H1 (cell line): ENCODE measurements at regions not wholly inside any gene's neighbourhood (a gene's known extent, or its start where the extent isn't known, plus 50 kb on each side); places are given as distances from the start of the nearest gene placed in this dataset.
"Not testable (repeated sequence)": the region's sequence is repeated elsewhere in the genome, so short reads cannot be mapped to it uniquely, and the experiment has no call there.

Experiments
- CTCF ChIA-PET: fragments of 300-600 bp; sonication (Branson Sonifier 250); formaldehyde crosslinking; loops from one replicate; lab custom pipeline; 2021; ENCODE audit not compliant: partially characterized antibody; lab: Charles Lee
- POLR2A ChIA-PET: fragments of 300-600 bp; sonication (Branson Sonifier 250); formaldehyde crosslinking; loops from one replicate; lab custom pipeline; 2021; ENCODE audit warnings: inconsistent platforms; ENCODE audit not compliant: partially characterized antibody; lab: Charles Lee
- DNase-seq, 2 experiments: peaks; one replicate each; pipeline versions ENCODE4 v3.0.0 to v3.0.0-alpha.2; 2010 to 2022; ENCODE audit warnings: low spot score in 2 of 2, low read depth in 1 of 2, mixed read lengths in 1 of 2
- FAIRE-seq: peaks from 2 replicates; lab custom pipeline; 2011; peaks lifted over from hg19 to GRCh38; lab: Jason Lieb, UNC
- H2AFZ ChIP-seq: 2 replicates; pipeline ENCODE4 v1.8.1; 2012; ENCODE audit warnings: low read length, inconsistent platforms
- H2AK5ac ChIP-seq: 2 replicates; pipeline ENCODE4 v1.6.1; 2013; ENCODE audit warnings: low read depth, low read length
- H2BK120ac ChIP-seq: replicated peaks from 2 replicates; pipeline ENCODE3; 2013; ENCODE audit warnings: low read depth, low read length, inconsistent platforms
- H2BK12ac ChIP-seq: 2 replicates; pipeline ENCODE4 v1.6.1; 2013; ENCODE audit warnings: low read depth, low read length
- H2BK15ac ChIP-seq: 2 replicates; pipeline ENCODE4 v1.6.1; 2013; ENCODE audit warnings: low read length
- H2BK20ac ChIP-seq: 2 replicates; pipeline ENCODE4 v1.6.1; 2013; ENCODE audit warnings: low read length
- H2BK5ac ChIP-seq: 2 replicates; pipeline ENCODE4 v1.6.1; 2013; ENCODE audit warnings: low read depth, low read length
- H3K14ac ChIP-seq: 2 replicates; pipeline ENCODE4 v1.6.1; 2013; ENCODE audit warnings: inconsistent platforms; ENCODE audit not compliant: insufficient read length
- H3K18ac ChIP-seq: 2 replicates; pipeline ENCODE4 v1.6.1; 2013; ENCODE audit warnings: low read length; ENCODE audit errors: extremely low read depth
- H3K23ac ChIP-seq: 2 replicates; pipeline ENCODE4 v1.6.1; 2013; ENCODE audit warnings: inconsistent platforms; ENCODE audit not compliant: insufficient read length
- H3K23me2 ChIP-seq: 2 replicates; pipeline ENCODE4 v1.6.1; 2013; ENCODE audit warnings: low read depth, low read length
- H3K27ac ChIP-seq: 2 replicates; pipeline ENCODE4 v1.6.1; 2011; ENCODE audit warnings: low read depth, low read length, inconsistent platforms
- H3K27me3 ChIP-seq, 4 experiments: replicated peaks in 1 of 4; 1 replicate in 1 of 4; 2 replicates in 3 of 4; pipeline versions ENCODE4 v1.6.1 to v1.8.1; 2011 to 2013; ENCODE audit warnings: low read length in 3 of 4, mild to moderate bottlenecking in 3 of 4, inconsistent platforms in 2 of 4, mixed read lengths in 2 of 4, moderate library complexity in 1 of 4; ENCODE audit not compliant: control insufficient read depth in 3 of 4, insufficient read depth in 3 of 4; ENCODE audit errors: extremely low read depth in 1 of 4
- H3K36me3 ChIP-seq, 4 experiments: 2 replicates each; pipeline versions ENCODE4 v1.6.1 to v1.8.1; 2011 to 2013; ENCODE audit warnings: mild to moderate bottlenecking in 4 of 4, low read length in 3 of 4, moderate library complexity in 2 of 4, control low read depth in 1 of 4, inconsistent platforms in 1 of 4; ENCODE audit not compliant: insufficient read depth in 4 of 4, control insufficient read depth in 2 of 4
- H3K4ac ChIP-seq: replicated peaks from 2 replicates; pipeline ENCODE3; 2013; ENCODE audit warnings: low read length, low read depth, mixed read lengths, inconsistent platforms; ENCODE audit not compliant: insufficient read length
- H3K4me1 ChIP-seq, 4 experiments: replicated peaks in 1 of 4; 1 replicate in 1 of 4; 2 replicates in 3 of 4; pipeline versions ENCODE4 v1.6.1 to v1.8.1; 2011 to 2013; ENCODE audit warnings: low read length in 3 of 4, inconsistent platforms in 2 of 4, mixed read lengths in 1 of 4; ENCODE audit not compliant: insufficient read depth in 4 of 4, control insufficient read depth in 3 of 4
- H3K4me2 ChIP-seq, 2 experiments: 2 replicates each; pipeline versions ENCODE4 v1.6.1 to v1.8.1; 2011 to 2013; ENCODE audit warnings: low read depth in 2 of 2, low read length in 2 of 2, control low read depth in 1 of 2, inconsistent platforms in 1 of 2, mild to moderate bottlenecking in 1 of 2; ENCODE audit not compliant: insufficient read depth in 1 of 2
- H3K4me3 ChIP-seq, 4 experiments: fragments of 200-600, 300-600 bp in 1 of 4; sonication (generic), shearing (Covaris generic), sonication (Bioruptor Twin) in 1 of 4; 2 replicates each; pipeline versions ENCODE4 v1.5.1 to v1.8.1; 2011 to 2016; ENCODE audit warnings: low read length in 4 of 4, low read depth in 3 of 4, control low read depth in 2 of 4, inconsistent platforms in 2 of 4, mild to moderate bottlenecking in 2 of 4, mixed read lengths in 1 of 4, moderate library complexity in 1 of 4; ENCODE audit not compliant: insufficient read depth in 2 of 4; ENCODE audit errors: extremely low read depth in 1 of 4
- H3K56ac ChIP-seq: replicated peaks from 2 replicates; pipeline ENCODE3; 2013; ENCODE audit warnings: low read depth, mild to moderate bottlenecking, mixed read lengths, low read length, inconsistent platforms; ENCODE audit not compliant: insufficient read length
- H3K79me1 ChIP-seq: 2 replicates; pipeline ENCODE4 v1.6.1; 2013; ENCODE audit warnings: low read depth, low read length, control low read depth
- H3K79me2 ChIP-seq, 2 experiments: 2 replicates each; pipeline versions ENCODE4 v1.6.1 to v1.8.1; 2012 to 2013; ENCODE audit warnings: low read length in 2 of 2, mild to moderate bottlenecking in 2 of 2, inconsistent platforms in 1 of 2; ENCODE audit not compliant: insufficient read depth in 2 of 2, control insufficient read depth in 1 of 2
- H3K9ac ChIP-seq, 4 experiments: replicated peaks in 1 of 4; 1 replicate in 1 of 4; 2 replicates in 3 of 4; pipeline versions ENCODE4 v1.6.1 to v1.8.1; 2011 to 2013; ENCODE audit warnings: low read depth in 3 of 4, low read length in 3 of 4, control low read depth in 2 of 4, mild to moderate bottlenecking in 2 of 4, moderate library complexity in 2 of 4, inconsistent platforms in 1 of 4; ENCODE audit errors: extremely low read depth in 1 of 4
- H3K9me3 ChIP-seq, 2 experiments: 2 replicates each; pipeline versions ENCODE4 v1.6.1 to v1.8.1; 2012 to 2013; ENCODE audit warnings: mild to moderate bottlenecking in 2 of 2, moderate library complexity in 2 of 2, control low read depth in 1 of 2, inconsistent platforms in 1 of 2, low read depth in 1 of 2, low read length in 1 of 2, mixed read lengths in 1 of 2; ENCODE audit not compliant: insufficient read depth in 2 of 2
- H4K20me1 ChIP-seq, 2 experiments: replicated peaks in 1 of 2; 2 replicates each; pipeline versions ENCODE3 to v1.8.1; 2011 to 2013; ENCODE audit warnings: inconsistent platforms in 2 of 2, low read length in 2 of 2, mild to moderate bottlenecking in 1 of 2; ENCODE audit not compliant: insufficient read depth in 2 of 2, control insufficient read depth in 1 of 2
- H4K5ac ChIP-seq: 2 replicates; pipeline ENCODE4 v1.6.1; 2013; ENCODE audit warnings: low read length, low read depth, mixed read lengths, inconsistent platforms; ENCODE audit not compliant: insufficient read length
- H4K8ac ChIP-seq: 2 replicates; pipeline ENCODE4 v1.8.0; 2013; ENCODE audit warnings: mild to moderate bottlenecking, moderate library complexity, low read length, inconsistent platforms; ENCODE audit not compliant: insufficient read depth; ENCODE audit errors: extremely low read depth
- H4K91ac ChIP-seq: replicated peaks from 2 replicates; pipeline ENCODE3; 2013; ENCODE audit warnings: low read length, mixed read lengths, inconsistent platforms; ENCODE audit not compliant: insufficient read length
- WGBS, 2 experiments: shearing (Covaris generic) in 1 of 2; methylation state at CpG; one replicate each; pipeline versions ENCODE4 v1.1.6 to v1.1.7; 2013 to 2015; ENCODE audit warnings: low lambda C conversion rate in 2 of 2, mixed read lengths in 2 of 2, inconsistent platforms in 1 of 2, low coverage in 1 of 2, missing lambda C conversion rate in 1 of 2; ENCODE audit not compliant: insufficient replicate concordance in 2 of 2, insufficient coverage in 1 of 2, insufficient read length in 1 of 2; ENCODE audit errors: extremely low coverage in 1 of 2, missing lambda C conversion rate in 1 of 2; 5-methylcytosine and 5-hydroxymethylcytosine counted together

GRCh38 chr7:119266790-119267189 is 1006.2 kb upstream of the KCND2 start:
- H2BK12ac ChIP-seq, H3K23me2 ChIP-seq, H3K9ac ChIP-seq, POLR2A ChIA-PET, H3K56ac ChIP-seq, H4K5ac ChIP-seq, H3K14ac ChIP-seq, H3K36me3 ChIP-seq, DNase-seq, H3K4ac ChIP-seq, CTCF ChIA-PET, H3K18ac ChIP-seq, H2BK5ac ChIP-seq, H3K79me1 ChIP-seq, H4K8ac ChIP-seq, H2AK5ac ChIP-seq, H3K4me1 ChIP-seq, H2BK120ac ChIP-seq, H3K9me3 ChIP-seq, H3K4me3 ChIP-seq, H3K23ac ChIP-seq, FAIRE-seq, H3K4me2 ChIP-seq, H2BK20ac ChIP-seq, H4K91ac ChIP-seq, H4K20me1 ChIP-seq, H3K79me2 ChIP-seq, H3K27ac ChIP-seq, H2BK15ac ChIP-seq, H3K27me3 ChIP-seq, H2AFZ ChIP-seq: not testable (repeated sequence)
- WGBS, 2 experiments = 88% methylated on average over 2 of the region's 2 CpGs; no CpG with 5 or more reads in 1 of the 2 experiments
